GM10248 (cell line): ENCODE measurements at regions not wholly inside any gene's neighbourhood (a gene's known extent, or its start where the extent isn't known, plus 50 kb on each side); places are given as distances from the start of the nearest gene placed in this dataset.

Experiments used
- CTCF ChIA-PET: fragments of 300-600 bp; sonication (Branson Sonifier 250); formaldehyde crosslinking; extraction: SDS; loops from one replicate; lab custom pipeline; 2021; ENCODE audit warnings: antibody characterized with exemption; lab: Yijun Ruan, JAX
- POLR2A ChIA-PET: fragments of 350-650 bp; sonication (Branson Sonifier 250); formaldehyde crosslinking; extraction: SDS; loops from one replicate; lab custom pipeline; 2020; ENCODE audit warnings: antibody characterized with exemption; lab: Yijun Ruan, JAX
- DNase-seq: peaks from one replicate; pipeline ENCODE4 v3.0.0; 2012; ENCODE audit errors: extremely low spot score
- TF ChIP-seq, protein P1 (sequence below): IDR thresholded peaks from 2 replicates; pipeline ENCODE4 v1.5.1; 2012; ENCODE audit warnings: mild to moderate bottlenecking, low read depth; ENCODE audit errors: extremely low read depth, missing control alignments, control extremely low read depth

DNA sequence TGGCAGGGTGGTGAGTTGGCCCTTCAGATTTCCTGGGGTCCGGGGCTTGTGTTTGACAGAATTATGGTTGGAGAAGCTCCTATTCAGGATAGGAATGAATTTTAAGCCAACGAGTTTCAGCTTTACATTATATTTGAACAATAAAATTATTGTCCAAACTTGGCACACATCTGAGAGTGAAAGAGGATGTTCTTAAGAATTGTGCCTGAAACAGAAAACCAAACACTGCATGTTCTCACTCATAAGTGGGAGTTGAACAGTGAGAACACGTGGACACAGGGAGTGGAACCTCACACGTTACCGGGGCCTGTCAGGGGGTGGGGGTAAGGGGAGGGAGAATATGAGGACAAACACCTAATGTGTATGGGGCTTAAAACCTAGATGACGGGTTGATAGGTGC lies 111.8 kb upstream of the ACTBL2 start:
- ChIA-PET CTCF (interaction anchor here (1.2 to 1.3 kb wide), 2 partner anchors 9 to 56 kb away, joined by 5 to 9 read pairs; no protein-coding TSS in a partner anchor), POLR2A (no interaction called here)
- no peak for DNase-seq
- TF ChIP-seq, protein P1, sequence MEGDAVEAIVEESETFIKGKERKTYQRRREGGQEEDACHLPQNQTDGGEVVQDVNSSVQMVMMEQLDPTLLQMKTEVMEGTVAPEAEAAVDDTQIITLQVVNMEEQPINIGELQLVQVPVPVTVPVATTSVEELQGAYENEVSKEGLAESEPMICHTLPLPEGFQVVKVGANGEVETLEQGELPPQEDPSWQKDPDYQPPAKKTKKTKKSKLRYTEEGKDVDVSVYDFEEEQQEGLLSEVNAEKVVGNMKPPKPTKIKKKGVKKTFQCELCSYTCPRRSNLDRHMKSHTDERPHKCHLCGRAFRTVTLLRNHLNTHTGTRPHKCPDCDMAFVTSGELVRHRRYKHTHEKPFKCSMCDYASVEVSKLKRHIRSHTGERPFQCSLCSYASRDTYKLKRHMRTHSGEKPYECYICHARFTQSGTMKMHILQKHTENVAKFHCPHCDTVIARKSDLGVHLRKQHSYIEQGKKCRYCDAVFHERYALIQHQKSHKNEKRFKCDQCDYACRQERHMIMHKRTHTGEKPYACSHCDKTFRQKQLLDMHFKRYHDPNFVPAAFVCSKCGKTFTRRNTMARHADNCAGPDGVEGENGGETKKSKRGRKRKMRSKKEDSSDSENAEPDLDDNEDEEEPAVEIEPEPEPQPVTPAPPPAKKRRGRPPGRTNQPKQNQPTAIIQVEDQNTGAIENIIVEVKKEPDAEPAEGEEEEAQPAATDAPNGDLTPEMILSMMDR: no peak

DNA sequence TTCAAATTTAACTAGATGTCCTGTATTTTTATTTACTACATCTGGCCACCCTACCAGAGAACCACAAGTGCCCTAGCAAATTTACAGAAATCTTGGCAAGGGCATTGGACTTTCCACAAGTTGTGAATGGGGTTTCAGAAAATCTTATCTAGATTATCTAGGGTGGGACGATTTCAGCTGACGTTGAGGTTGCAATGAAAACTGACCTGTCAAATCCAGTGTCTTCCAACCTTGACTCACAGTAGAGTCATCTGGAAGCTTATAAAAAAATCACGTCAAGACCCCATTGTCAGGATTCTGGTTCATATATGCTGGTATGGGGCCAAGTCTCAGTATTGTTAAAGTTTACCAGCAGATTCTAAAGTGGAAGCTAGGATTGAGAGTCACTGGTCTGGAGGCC lies 109.6 kb upstream of the ACTBL2 start:
- TF ChIP-seq, protein P1: no peak
- DNase-seq: no peak
- CTCF ChIA-PET: interaction anchor here (1.6 kb wide), 1 partner anchor 23 kb away, joined by 4 read pairs; no protein-coding TSS in a partner anchor
- POLR2A ChIA-PET: no interaction called here

DNA sequence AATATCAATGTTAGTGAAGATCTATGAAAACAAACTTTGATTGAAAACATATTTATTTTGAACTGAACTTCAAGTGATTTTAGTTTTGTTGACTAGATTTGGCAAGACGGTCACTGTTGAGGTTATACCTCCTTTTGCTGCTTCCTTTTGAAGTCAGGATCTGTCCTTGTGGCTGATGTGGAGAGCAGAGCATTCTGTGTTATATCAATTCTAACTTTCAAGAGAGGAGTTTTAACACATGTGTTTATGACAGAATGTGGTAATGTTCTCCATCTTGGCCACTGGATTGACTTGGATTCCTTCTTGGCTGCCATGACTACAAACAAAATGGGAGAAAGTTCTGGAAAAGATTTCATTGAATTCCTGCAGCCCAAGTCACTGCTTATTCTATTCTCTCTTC lies 104.0 kb upstream of the ACTBL2 start:
- CTCF ChIA-PET: no interaction called here
- no peak for DNase-seq
- POLR2A ChIA-PET: no interaction called here
- TF ChIP-seq, protein P1: no peak

DNA sequence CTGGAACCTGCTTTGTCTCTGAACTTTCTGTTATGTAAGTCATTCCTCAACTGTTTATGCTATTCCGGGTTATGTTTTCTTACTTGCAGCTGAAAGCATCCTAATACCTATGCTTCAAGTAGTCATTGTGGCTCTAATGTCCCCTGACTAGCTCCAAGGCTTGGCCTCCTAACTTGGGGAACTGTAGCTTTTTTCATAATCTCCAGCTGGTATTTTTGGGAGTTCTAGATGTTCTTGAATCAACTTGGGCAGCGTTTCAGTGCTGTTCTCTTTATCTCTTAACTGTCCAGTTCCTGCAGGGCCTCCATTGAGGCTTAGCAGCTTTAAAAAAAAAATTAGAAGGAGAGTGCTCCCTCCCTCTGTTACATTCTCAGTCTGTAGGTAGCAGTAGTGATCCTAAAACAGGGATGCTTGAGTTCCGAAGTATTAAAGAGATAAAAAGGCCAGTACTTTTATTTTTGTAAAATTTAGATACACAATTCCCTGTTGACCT lies 100.0 kb upstream of the ACTBL2 start:
- ChIA-PET CTCF (interaction anchor here (1.0 to 1.4 kb wide), 5 partner anchors 10 to 68 kb away, joined by 3 to 4 read pairs (median 3); no protein-coding TSS in a partner anchor), POLR2A (no interaction called here)
- TF ChIP-seq, protein P1: no peak
- DNase-seq: no peak

DNA sequence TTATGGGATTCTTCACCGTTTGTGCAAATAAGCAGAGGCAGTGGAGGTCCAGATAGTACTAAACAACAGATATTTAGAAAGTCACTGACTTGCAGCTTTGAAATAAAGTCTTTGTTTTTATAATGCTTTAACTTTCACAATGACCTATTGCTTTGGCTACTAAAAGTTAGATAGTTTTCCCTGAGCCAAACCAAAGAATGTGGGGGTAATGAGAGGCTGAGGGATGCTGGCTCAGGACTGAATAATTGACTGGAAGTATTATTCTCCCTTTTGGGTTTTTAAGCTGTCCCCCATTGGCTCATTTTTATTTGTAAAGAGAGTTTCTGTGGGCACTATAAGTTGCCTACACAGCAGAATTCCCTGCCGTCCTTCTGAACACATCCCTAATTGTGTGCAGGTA lies 99.2 kb upstream of the ACTBL2 start:
- CTCF ChIA-PET: interaction anchor here (1.1 to 1.4 kb wide), 2 partner anchors 10 to 19 kb away, joined by 3 read pairs; no protein-coding TSS in a partner anchor
- TF ChIP-seq, protein P1: no peak
- no peak for DNase-seq
- POLR2A ChIA-PET: no interaction called here

DNA sequence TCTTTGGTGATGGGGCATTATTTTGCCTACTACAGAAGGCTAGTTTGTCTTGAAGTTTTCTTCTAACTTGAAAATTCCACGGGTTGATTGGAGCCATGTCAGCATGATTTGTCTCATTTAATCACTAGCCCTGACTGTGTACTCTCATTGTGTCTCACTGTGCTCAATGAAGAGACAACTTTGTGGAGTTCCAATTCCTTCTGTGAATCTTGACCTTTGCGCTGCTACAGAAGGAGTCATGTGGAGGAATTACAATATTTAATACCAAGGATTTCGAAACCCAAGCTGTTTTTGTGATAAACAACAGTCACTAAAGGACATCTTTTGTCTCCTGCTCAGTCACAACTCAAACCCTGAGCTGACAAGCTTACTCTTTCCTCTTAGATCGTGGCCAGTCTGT lies 98.6 kb upstream of the ACTBL2 start:
- CTCF ChIA-PET: interaction anchor here (1.4 kb wide), 1 partner anchor 9 kb away, joined by 3 read pairs; no protein-coding TSS in a partner anchor
- POLR2A ChIA-PET: no interaction called here
- DNase-seq: no peak
- TF ChIP-seq, protein P1: no peak
